GM18498 (cell line): ENCODE measurements at regions not wholly inside any gene's neighbourhood (a gene's known extent, or its start where the extent isn't known, plus 50 kb on each side); places are given as distances from the start of the nearest gene placed in this dataset.
"Not testable (repeated sequence)": the region's sequence is repeated elsewhere in the genome, so short reads cannot be mapped to it uniquely, and the experiment has no call there.

ENCODE experiments used
- ATAC-seq: cut with Tn5 transposase; IDR thresholded peaks from one replicate; pipeline ENCODE4 v1.9.1; 2021; ENCODE audit warnings: mild to moderate bottlenecking, moderate library complexity; ENCODE audit not compliant: unreplicated experiment

- ATAC-seq: no peak
These were observed 492.6 kb upstream of the MAN1A1 start for GRCh38 chr6:119842191-119842590.

GRCh38 chr6:119838043-119838442, 488.5 kb upstream of the MAN1A1 start:
- no peak for ATAC-seq

GRCh38 chr6:119834418-119834817, 484.9 kb upstream of the MAN1A1 start:
- no peak for ATAC-seq

GRCh38 chr6:119832411-119832810, 482.9 kb upstream of the MAN1A1 start:
- no peak for ATAC-seq

GRCh38 chr6:119830494-119831295, 481.1 kb upstream of the MAN1A1 start:
- no peak for ATAC-seq

- ATAC-seq: no peak
These were observed 480.5 kb upstream of the MAN1A1 start for GRCh38 chr6:119830069-119830468.

- not testable (repeated sequence) for ATAC-seq
These were observed 479.9 kb upstream of the MAN1A1 start for GRCh38 chr6:119829499-119829898.

- ATAC-seq: no peak
These were observed 479.4 kb upstream of the MAN1A1 start for GRCh38 chr6:119829006-119829405.

- no peak for ATAC-seq
These were observed 471.8 kb upstream of the MAN1A1 start for GRCh38 chr6:119821380-119821779.

GRCh38 chr6:119818876-119819275, 469.3 kb upstream of the MAN1A1 start:
- no peak for ATAC-seq

GRCh38 chr6:119814609-119815400, 465.2 kb upstream of the MAN1A1 start:
- no peak for ATAC-seq

GRCh38 chr6:119802464-119802863, 452.9 kb upstream of the MAN1A1 start:
- ATAC-seq: no peak

GRCh38 chr6:119801056-119801455, 451.5 kb upstream of the MAN1A1 start:
- no peak for ATAC-seq

GRCh38 chr6:119800526-119800925, 451.0 kb upstream of the MAN1A1 start:
- no peak for ATAC-seq

- ATAC-seq: no peak
These were observed 450.3 kb upstream of the MAN1A1 start for GRCh38 chr6:119799596-119800509.

- ATAC-seq: no peak
These were observed 442.2 kb upstream of the MAN1A1 start for GRCh38 chr6:119791736-119792135.

- ATAC-seq: no peak
These were observed 431.8 kb upstream of the MAN1A1 start for GRCh38 chr6:119781365-119781764.

GRCh38 chr6:119768201-119768600, 418.6 kb upstream of the MAN1A1 start:
- ATAC-seq: no peak

- ATAC-seq: no peak
These were observed 415.5 kb upstream of the MAN1A1 start for GRCh38 chr6:119764927-119765681.

GRCh38 chr6:119760046-119760445, 410.5 kb upstream of the MAN1A1 start:
- ATAC-seq: no peak
